ENCODE measurements at regions not wholly inside any gene's neighbourhood (a gene's known extent, or its start where the extent isn't known, plus 50 kb on each side); places are given as distances from the start of the nearest gene placed in this dataset.

DNA sequence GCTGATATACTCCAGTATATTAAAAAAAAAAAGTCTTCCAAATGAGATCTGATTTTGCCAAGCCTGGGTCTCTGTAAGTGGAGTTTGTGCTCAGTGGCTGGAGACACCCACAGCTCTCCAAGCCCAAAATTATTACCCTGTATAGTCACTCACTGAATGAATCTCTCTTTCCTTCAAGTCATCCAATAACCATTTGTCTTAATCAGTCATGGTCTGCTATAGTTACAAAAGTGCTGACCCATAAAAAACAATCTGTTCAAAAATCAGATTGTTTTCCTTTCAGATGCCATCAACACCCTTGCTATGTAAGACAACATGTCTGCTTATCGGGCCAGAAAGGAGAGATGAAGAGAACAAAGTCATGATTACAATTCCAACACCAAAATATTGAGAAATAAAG, 159.4 kb upstream of the FST start:
- TF ChIP-seq, protein P1, sequence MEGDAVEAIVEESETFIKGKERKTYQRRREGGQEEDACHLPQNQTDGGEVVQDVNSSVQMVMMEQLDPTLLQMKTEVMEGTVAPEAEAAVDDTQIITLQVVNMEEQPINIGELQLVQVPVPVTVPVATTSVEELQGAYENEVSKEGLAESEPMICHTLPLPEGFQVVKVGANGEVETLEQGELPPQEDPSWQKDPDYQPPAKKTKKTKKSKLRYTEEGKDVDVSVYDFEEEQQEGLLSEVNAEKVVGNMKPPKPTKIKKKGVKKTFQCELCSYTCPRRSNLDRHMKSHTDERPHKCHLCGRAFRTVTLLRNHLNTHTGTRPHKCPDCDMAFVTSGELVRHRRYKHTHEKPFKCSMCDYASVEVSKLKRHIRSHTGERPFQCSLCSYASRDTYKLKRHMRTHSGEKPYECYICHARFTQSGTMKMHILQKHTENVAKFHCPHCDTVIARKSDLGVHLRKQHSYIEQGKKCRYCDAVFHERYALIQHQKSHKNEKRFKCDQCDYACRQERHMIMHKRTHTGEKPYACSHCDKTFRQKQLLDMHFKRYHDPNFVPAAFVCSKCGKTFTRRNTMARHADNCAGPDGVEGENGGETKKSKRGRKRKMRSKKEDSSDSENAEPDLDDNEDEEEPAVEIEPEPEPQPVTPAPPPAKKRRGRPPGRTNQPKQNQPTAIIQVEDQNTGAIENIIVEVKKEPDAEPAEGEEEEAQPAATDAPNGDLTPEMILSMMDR (IDR thresholded peaks at IDR 0.05): no peak
- TF ChIP-seq EP300 (IDR thresholded peaks at IDR 0.05; ENCODE audit: low read depth): no peak
- no peak for TF ChIP-seq POLR2A (IDR thresholded peaks at IDR 0.05)
- no peak for TF ChIP-seq POLR2AphosphoS5 (IDR thresholded peaks at IDR 0.05)
